Cerebellar cortex (tissue), 1 donor: ENCODE measurements at regions not wholly inside any gene's neighbourhood (a gene's known extent, or its start where the extent isn't known, plus 50 kb on each side); places are given as distances from the start of the nearest gene placed in this dataset.

Source experiments
- DNase-seq: peaks from one replicate; pipeline ENCODE4 v3.0.0-alpha.2; 2015; ENCODE audit warnings: low spot score

DNA sequence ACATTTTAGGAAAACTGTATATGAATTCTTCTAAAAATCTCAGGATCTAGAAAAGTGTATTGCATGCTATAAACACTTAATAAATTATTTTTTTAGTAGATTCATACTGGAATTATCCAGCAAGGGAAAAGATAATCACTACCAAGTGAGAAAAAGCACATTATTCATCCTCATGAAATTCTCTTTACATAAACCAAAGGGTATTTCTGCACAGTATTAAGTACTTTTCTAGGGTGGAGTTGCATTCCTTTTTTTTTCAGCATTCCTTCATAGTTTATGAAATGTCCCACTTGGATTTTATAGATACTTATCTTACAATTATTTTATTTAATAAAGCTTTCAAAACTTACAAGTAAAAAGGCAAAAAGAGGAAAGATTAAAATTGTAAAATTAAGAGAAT lies 403.3 kb downstream of the HGF start:
- DNase-seq: no peak

GRCh38 chr7:81361769-81362312 lies 408.0 kb downstream of the HGF start:
- no peak for DNase-seq

- no peak for DNase-seq
Observed at GRCh38 chr7:81355911-81356310, 413.9 kb downstream of the HGF start.

- no peak for DNase-seq
Observed at GRCh38 chr7:81349044-81349443, 420.8 kb downstream of the HGF start.

DNA sequence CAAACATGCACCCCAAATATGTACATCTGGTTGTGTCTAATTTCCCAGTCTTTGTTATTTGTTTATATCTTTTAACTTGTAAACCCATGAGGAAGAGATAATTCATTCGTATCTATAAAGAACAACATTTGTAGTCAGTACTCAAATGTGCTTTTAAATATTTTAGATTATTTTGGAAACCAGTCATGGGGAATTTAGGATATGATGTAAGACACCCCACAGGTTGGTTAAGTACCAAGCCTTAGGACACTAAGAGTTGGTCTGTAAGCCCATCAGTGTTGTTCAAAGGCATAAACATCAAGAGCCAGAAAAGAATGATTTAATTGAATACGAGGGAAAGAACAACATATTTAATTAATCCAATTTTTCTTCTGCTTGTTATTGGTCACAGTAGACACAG lies 421.1 kb upstream of the SEMA3C start:
- no peak for DNase-seq

DNA sequence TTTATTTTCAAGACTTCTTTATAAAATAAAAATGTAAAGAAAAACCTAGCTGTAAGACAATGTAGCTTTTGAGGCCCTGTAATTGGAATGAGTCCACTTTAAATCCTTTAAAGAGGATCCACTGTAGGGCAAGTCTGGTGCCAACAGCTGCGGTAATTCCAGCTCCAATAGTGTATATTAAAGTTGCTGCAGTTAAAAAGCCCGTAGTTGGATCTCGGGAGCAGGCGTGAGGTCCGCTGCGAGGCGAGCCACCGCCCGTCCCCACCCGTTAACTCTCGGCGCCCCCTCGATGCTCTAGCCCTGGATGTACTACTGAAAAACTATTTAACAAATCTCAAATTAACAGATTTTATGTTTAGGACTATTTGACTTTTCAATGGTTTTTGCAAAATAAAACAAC lies 414.7 kb upstream of the SEMA3C start:
- DNase-seq: no peak

DNA sequence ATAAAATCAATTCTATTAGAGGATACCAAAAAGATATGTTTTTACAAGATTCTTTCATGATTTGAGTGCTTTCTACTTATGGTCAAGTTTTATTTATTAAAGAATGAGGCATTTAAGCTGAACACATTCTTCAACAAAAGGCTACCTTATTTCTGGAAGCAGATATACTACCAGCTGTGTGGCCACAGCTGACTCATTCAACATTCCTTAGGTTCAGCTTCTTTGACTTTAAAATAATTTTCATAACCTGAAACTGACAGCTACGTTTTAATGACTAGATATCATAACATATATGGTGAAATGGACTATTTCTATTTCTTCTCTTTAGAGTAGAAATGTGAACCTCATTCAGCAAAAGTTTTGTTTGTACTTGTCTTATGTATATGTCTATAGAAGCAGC lies 414.2 kb upstream of the SEMA3C start:
- DNase-seq: no peak

DNA sequence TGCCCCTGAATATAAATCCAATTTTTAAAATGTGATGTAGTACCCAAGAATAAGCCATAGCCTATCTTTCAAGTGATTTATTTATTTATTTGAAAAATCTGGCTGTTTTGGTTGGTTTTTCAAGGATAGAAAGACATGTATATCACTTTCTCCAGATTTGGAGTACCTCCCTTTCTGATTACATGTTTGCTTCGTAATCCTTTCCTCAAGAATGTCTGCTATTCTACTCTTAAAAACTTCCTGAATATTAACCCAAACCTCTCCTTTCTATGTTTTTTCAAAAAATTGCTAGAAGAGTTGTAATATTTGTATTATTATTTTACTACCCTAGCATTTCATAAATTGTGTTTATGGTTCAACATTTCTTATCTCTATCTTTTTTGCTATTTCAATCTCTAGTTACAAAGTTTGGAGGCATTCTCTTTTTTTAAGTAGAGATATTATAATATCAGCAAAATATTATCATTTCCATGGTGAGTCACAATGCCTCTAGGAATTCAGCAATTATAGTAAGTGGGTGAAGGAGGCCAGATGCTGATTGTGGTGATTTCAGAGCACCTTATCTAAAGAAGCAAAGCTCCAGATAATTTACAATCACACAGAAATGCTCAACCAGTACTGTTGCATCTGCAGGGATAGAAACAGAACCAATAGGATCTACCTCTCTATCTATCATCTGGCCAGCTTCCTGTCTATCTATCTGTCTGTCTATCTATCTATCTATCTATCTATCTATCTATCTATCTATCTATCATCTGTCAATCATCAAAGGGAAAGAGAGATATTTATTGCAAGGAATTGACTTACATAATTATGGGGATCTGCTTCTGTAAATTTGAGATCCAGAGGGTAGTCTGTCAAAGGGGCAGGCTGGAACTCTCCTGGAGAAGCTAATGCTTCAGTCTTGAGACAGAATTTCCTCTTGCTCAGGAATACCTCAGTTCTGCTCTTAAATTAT lies 412.5 kb upstream of the SEMA3C start:
- DNase-seq: no peak

DNA sequence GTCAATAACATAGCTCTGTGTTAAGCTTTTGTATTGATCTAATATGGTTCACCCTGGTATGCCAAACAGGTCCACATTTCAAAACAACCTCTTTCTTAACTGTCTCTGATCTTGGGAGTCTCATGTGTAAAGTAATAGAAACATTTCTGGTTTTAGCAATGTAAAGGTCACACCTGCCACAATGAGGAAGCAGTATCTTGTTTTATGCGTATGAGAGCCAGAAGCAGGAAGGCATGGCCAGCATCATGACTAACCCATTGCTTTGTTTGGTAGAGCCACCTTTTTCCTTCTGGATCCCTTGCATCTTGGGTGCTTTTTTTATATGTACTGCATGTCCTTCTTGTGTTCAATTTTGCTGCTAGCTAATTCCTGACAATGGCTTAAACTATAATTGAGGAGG lies 411.3 kb upstream of the SEMA3C start:
- DNase-seq: no peak

GRCh38 chr7:81327468-81328266 lies 408.8 kb upstream of the SEMA3C start:
- no peak for DNase-seq

DNA sequence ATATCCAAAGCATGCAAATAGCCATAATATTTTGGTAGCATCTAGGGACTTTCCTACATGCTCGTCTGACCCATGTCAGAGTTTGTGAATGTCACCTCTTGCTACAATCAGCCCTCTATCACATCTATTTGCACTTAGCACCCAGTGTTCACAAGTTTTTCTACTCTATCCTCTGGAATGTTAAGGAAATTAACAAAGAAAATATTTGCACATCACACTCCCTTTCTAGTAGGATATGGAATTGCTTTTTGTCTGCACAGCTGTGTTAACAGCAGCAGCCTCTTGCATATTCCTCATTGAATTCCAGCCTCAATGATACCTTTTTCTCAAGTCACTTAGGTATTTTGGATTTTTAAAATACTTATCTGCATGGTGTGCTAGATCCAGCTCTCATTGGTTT lies 403.1 kb upstream of the SEMA3C start:
- no peak for DNase-seq

- DNase-seq: no peak
Observed at GRCh38 chr7:81317741-81318140, 398.9 kb upstream of the SEMA3C start.

DNA sequence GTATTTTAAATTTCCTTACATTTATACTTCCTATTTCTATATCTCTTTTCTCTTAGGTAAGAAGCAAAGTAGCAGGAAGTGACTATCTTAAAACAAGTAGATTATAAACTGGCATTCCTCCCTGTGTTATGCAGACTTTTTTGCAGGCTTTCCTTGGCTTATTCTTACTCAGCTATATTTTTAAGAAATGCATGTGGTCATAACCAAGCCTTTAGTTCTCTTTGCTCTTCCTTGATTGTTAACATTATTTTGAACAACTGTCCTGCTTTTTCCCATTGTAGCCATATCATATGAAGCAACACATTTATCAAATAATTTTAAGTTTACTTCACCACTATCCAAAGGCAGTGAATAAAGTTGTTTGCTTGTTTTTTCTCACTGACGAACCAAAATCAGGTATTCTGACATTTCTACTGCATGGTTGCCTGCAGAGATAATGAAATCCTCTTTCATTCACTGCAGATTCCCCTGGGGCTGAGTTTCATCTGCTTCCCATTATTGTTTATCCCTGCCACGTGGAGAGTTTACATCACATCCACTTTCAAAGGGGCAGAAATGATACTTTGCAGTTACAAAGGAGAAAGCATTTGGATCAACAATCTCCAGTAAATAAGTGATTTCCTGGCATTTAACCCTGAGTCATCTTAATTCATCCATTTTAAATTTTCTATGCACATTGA lies 389.9 kb upstream of the SEMA3C start:
- no peak for DNase-seq

DNA sequence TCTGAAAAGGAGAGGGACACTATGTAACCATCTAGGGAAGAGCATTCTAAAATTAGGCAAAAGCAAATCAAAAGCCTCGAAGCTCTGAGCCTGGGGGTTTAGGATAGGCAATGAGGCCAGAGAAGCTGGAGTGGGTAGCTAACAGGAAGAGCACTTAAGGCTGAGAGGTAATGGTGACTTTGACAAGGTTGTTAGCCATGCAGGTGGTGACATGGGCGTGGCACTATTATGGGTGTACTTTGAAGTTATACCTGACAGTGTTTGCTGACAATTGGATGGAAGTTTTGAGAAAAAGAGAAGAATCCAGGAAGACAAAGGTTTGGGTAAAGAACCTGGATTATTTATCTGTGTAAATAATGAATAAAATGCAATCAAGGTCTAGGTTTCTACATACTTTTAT lies 383.0 kb upstream of the SEMA3C start:
- no peak for DNase-seq

DNA sequence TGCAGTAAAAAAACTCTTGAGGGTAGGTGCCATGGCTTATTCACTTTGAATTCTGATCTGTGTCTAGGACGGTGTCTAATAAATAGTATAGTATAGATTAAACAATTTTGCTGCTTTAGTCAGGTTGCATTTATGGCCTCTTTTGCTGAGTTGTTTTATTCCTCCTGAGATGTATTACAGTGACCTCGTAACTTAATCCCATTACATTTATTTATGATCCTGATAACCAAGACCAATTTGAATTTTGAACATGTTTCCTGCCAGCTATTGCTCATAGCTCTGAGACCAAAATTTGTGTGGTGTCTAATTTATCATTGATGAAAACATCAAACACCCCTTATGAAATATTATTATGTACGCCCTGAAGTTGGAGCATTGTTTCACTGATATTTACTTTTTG lies 381.9 kb upstream of the SEMA3C start:
- DNase-seq: no peak

GRCh38 chr7:81299711-81300110 lies 380.9 kb upstream of the SEMA3C start:
- DNase-seq: no peak

GRCh38 chr7:81298951-81299666 lies 380.3 kb upstream of the SEMA3C start:
- no peak for DNase-seq

GRCh38 chr7:81297317-81297716 lies 378.5 kb upstream of the SEMA3C start:
- DNase-seq: no peak

GRCh38 chr7:81296726-81297125 lies 377.9 kb upstream of the SEMA3C start:
- no peak for DNase-seq

- no peak for DNase-seq
Observed at GRCh38 chr7:81294897-81295515, 376.2 kb upstream of the SEMA3C start.

- DNase-seq: no peak
Observed at GRCh38 chr7:81293806-81294205, 375.0 kb upstream of the SEMA3C start.
